ENCODE measurements at regions not wholly inside any gene's neighbourhood (a gene's known extent, or its start where the extent isn't known, plus 50 kb on each side); places are given as distances from the start of the nearest gene placed in this dataset.

- intact Hi-C loops (cut with micrococcal nuclease): no loop called here
- Mint-ChIP-seq H3K4me3 (ENCODE audit: unreplicated experiment) (no peak overlapping the region), H3K4me1 (ENCODE audit: insufficient read depth, unreplicated experiment) (no peaks in the 10 kb centered on the region), H3K27me3 (ENCODE audit: insufficient read depth, unreplicated experiment) (no peaks in the 10 kb centered on the region), H3K36me3 (ENCODE audit: insufficient read depth, unreplicated experiment) (no peaks in the 10 kb centered on the region), H3K27ac (ENCODE audit: low read depth, unreplicated experiment) (no peak overlapping the region), H3K9me3 (ENCODE audit: unreplicated experiment) (peaks cover 26% of the 10 kb centered on the region)
- BruUV-seq (replicated peaks): no TSS peak
- CTCF ChIA-PET: interaction anchor here (0.6 to 1.9 kb wide), 7 partner anchors 13 to 1149 kb away, joined by 3 to 17 read pairs (median 3); no protein-coding TSS in a partner anchor
- no peak for DNase-seq (ENCODE audit: unreplicated experiment)
- TF ChIP-seq, protein P1, sequence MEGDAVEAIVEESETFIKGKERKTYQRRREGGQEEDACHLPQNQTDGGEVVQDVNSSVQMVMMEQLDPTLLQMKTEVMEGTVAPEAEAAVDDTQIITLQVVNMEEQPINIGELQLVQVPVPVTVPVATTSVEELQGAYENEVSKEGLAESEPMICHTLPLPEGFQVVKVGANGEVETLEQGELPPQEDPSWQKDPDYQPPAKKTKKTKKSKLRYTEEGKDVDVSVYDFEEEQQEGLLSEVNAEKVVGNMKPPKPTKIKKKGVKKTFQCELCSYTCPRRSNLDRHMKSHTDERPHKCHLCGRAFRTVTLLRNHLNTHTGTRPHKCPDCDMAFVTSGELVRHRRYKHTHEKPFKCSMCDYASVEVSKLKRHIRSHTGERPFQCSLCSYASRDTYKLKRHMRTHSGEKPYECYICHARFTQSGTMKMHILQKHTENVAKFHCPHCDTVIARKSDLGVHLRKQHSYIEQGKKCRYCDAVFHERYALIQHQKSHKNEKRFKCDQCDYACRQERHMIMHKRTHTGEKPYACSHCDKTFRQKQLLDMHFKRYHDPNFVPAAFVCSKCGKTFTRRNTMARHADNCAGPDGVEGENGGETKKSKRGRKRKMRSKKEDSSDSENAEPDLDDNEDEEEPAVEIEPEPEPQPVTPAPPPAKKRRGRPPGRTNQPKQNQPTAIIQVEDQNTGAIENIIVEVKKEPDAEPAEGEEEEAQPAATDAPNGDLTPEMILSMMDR (IDR thresholded peaks at IDR 0.05; ENCODE audit: unreplicated experiment): no peak
- POLR2A ChIA-PET: no interaction called here
Measured at GRCh38 chr17:33725675-33726271, 432.7 kb upstream of the ASIC2 start.

GRCh38 chr17:33730131-33730530 lies 437.0 kb upstream of the ASIC2 start:
- H3K4me3 Mint-ChIP-seq (ENCODE audit: unreplicated experiment): no peak overlapping the region
- TF ChIP-seq, protein P1 (IDR thresholded peaks at IDR 0.05; ENCODE audit: unreplicated experiment): no peak
- no peaks in the 10 kb centered on the region for H3K27me3 Mint-ChIP-seq (ENCODE audit: insufficient read depth, unreplicated experiment)
- no TSS peak for BruUV-seq (replicated peaks)
- H3K27ac Mint-ChIP-seq (ENCODE audit: low read depth, unreplicated experiment): no peak overlapping the region
- DNase-seq (ENCODE audit: unreplicated experiment): no peak
- H3K9me3 Mint-ChIP-seq (ENCODE audit: unreplicated experiment): peaks cover 41% of the 10 kb centered on the region
- no peaks in the 10 kb centered on the region for H3K36me3 Mint-ChIP-seq (ENCODE audit: insufficient read depth, unreplicated experiment)
- intact Hi-C loops (cut with micrococcal nuclease): no loop called here
- POLR2A ChIA-PET: no interaction called here
- H3K4me1 Mint-ChIP-seq (ENCODE audit: insufficient read depth, unreplicated experiment): no peaks in the 10 kb centered on the region
- CTCF ChIA-PET: interaction anchor here (0.8 kb wide), 1 partner anchor 212 kb away, joined by 3 read pairs; no protein-coding TSS in a partner anchor

- H3K9me3 Mint-ChIP-seq (ENCODE audit: unreplicated experiment): peaks cover 43% of the 10 kb centered on the region
- intact Hi-C loops (cut with micrococcal nuclease): no loop called here
- no peak for DNase-seq (ENCODE audit: unreplicated experiment)
- no peak overlapping the region for H3K27ac Mint-ChIP-seq (ENCODE audit: low read depth, unreplicated experiment)
- H3K4me1 Mint-ChIP-seq (ENCODE audit: insufficient read depth, unreplicated experiment): no peaks in the 10 kb centered on the region
- POLR2A ChIA-PET: no interaction called here
- no peaks in the 10 kb centered on the region for H3K36me3 Mint-ChIP-seq (ENCODE audit: insufficient read depth, unreplicated experiment)
- H3K27me3 Mint-ChIP-seq (ENCODE audit: insufficient read depth, unreplicated experiment): no peaks in the 10 kb centered on the region
- CTCF ChIA-PET: no interaction called here
- no peak overlapping the region for H3K4me3 Mint-ChIP-seq (ENCODE audit: unreplicated experiment)
- no TSS peak for BruUV-seq (replicated peaks)
- TF ChIP-seq, protein P1 (IDR thresholded peaks at IDR 0.05; ENCODE audit: unreplicated experiment): no peak
Measured at GRCh38 chr17:33732116-33732515, 439.0 kb upstream of the ASIC2 start.

GRCh38 chr17:33739714-33740113 lies 446.6 kb upstream of the ASIC2 start:
- intact Hi-C loops (cut with micrococcal nuclease): no loop called here
- TF ChIP-seq, protein P1 (IDR thresholded peaks at IDR 0.05; ENCODE audit: unreplicated experiment): no peak
- no peaks in the 10 kb centered on the region for H3K36me3 Mint-ChIP-seq (ENCODE audit: insufficient read depth, unreplicated experiment)
- H3K27ac Mint-ChIP-seq (ENCODE audit: low read depth, unreplicated experiment): no peak overlapping the region
- no peaks in the 10 kb centered on the region for H3K4me1 Mint-ChIP-seq (ENCODE audit: insufficient read depth, unreplicated experiment)
- DNase-seq (ENCODE audit: unreplicated experiment): no peak
- ChIA-PET POLR2A (no interaction called here), CTCF (interaction anchor here (0.8 to 2.5 kb wide), 3 partner anchors 12 to 32 kb away, joined by 3 to 12 read pairs (median 3); no protein-coding TSS in a partner anchor)
- no peaks in the 10 kb centered on the region for H3K27me3 Mint-ChIP-seq (ENCODE audit: insufficient read depth, unreplicated experiment)
- H3K9me3 Mint-ChIP-seq (ENCODE audit: unreplicated experiment): peaks cover 35% of the 10 kb centered on the region
- BruUV-seq (replicated peaks): no TSS peak
- no peak overlapping the region for H3K4me3 Mint-ChIP-seq (ENCODE audit: unreplicated experiment)

All from MCF 10A (cell line).